PC-9 (cell line): ENCODE measurements at regions not wholly inside any gene's neighbourhood (a gene's known extent, or its start where the extent isn't known, plus 50 kb on each side); places are given as distances from the start of the nearest gene placed in this dataset.
A peak's percentile ranks its signal among the peaks of the same experiment; 100 is the strongest.

ENCODE experiments used
- BruUV-seq: library from RNA; stranded (reverse); fragments of 400-500 nt; replicated peaks from 2 replicates; lab custom pipeline; 2021; lab: Mats Ljungman, UMichigan
- CTCF ChIA-PET: fragments of 300-600 bp; sonication (Branson Sonifier 250); formaldehyde crosslinking; loops from one replicate; lab custom pipeline; 2022; ENCODE audit warnings: antibody characterized with exemption; lab: Charles Lee
- POLR2A ChIA-PET: fragments of 300-600 bp; sonication (Branson Sonifier 250); formaldehyde crosslinking; loops from one replicate; lab custom pipeline; 2022; ENCODE audit warnings: antibody characterized with exemption; ENCODE audit not compliant: unreplicated experiment; lab: Charles Lee
- DNase-seq, 2 experiments: peaks; one replicate each; pipeline versions ENCODE4 v3.0.0 to v3.0.0-alpha.2; 2015 to 2022; ENCODE audit warnings: mixed read lengths in 1 of 2
- H2AFZ ChIP-seq: fragments of 200-600 bp; sonication (generic); 2 replicates; pipeline ENCODE4 v1.8.1; 2017; ENCODE audit warnings: antibody characterized with exemption
- H3F3A ChIP-seq: fragments of 200-600 bp; sonication (generic); 2 replicates; pipeline ENCODE4 v1.8.1; 2017; ENCODE audit warnings: antibody characterized with exemption, mild to moderate bottlenecking, low read depth; ENCODE audit not compliant: insufficient read depth
- H3K27ac ChIP-seq: fragments of 200-600 bp; sonication (generic); 2 replicates; pipeline ENCODE4 v1.6.1; 2016; ENCODE audit warnings: mixed run types
- H3K27me3 ChIP-seq: fragments of 200-600 bp; sonication (generic); 2 replicates; pipeline ENCODE4 v1.6.1; 2016; ENCODE audit warnings: low read depth, mixed run types; ENCODE audit not compliant: insufficient read depth
- H3K36me3 ChIP-seq: fragments of 200-600 bp; sonication (generic); 2 replicates; pipeline ENCODE4 v1.6.1; 2016; ENCODE audit warnings: low read depth, mixed run types
- H3K4me1 ChIP-seq: fragments of 200-600 bp; sonication (generic); replicated peaks from 2 replicates; pipeline ENCODE4 v1.6.1; 2016; ENCODE audit warnings: mixed run types; ENCODE audit not compliant: insufficient read depth
- H3K4me2 ChIP-seq: fragments of 200-600 bp; sonication (generic); 2 replicates; pipeline ENCODE4 v1.6.1; 2017; ENCODE audit warnings: mixed run types
- H3K4me3 ChIP-seq: fragments of 200-600 bp; sonication (generic); 2 replicates; pipeline ENCODE4 v1.6.1; 2016; ENCODE audit warnings: mixed run types
- H3K79me2 ChIP-seq: fragments of 200-600 bp; sonication (generic); 2 replicates; pipeline ENCODE4 v1.6.1; 2017; ENCODE audit warnings: low read depth, mixed run types
- H3K9me2 ChIP-seq: fragments of 200-600 bp; sonication (generic); 2 replicates; pipeline ENCODE4 v1.8.1; 2017; ENCODE audit warnings: mild to moderate bottlenecking; ENCODE audit not compliant: insufficient read depth
- H3K9me3 ChIP-seq: fragments of 200-600 bp; sonication (generic); 2 replicates; pipeline ENCODE4 v1.8.1; 2016; ENCODE audit warnings: low read depth; ENCODE audit not compliant: insufficient read depth
- H4K20me1 ChIP-seq: fragments of 200-600 bp; sonication (generic); 2 replicates; pipeline ENCODE4 v1.8.1; 2017; ENCODE audit not compliant: insufficient read depth
- EZH2 ChIP-seq: fragments of 200-600 bp; sonication (generic); IDR thresholded peaks from 2 replicates; pipeline ENCODE4 v1.8.0; 2017; ENCODE audit warnings: antibody characterized with exemption, low read depth
- intact Hi-C: fragments of 100-400 bp; cut with micrococcal nuclease; formaldehyde crosslinking; loops from one replicate; pipeline ENCODE4 v1.10.0; 2022; ENCODE audit not compliant: unreplicated experiment
- TF ChIP-seq, protein P1 (sequence below): fragments of 200-600 bp; sonication (generic); conservative IDR thresholded peaks from 2 replicates; pipeline ENCODE4 v1.6.1; 2017; ENCODE audit warnings: mixed run types, antibody characterized with exemption, mild to moderate bottlenecking, moderate library complexity

DNA sequence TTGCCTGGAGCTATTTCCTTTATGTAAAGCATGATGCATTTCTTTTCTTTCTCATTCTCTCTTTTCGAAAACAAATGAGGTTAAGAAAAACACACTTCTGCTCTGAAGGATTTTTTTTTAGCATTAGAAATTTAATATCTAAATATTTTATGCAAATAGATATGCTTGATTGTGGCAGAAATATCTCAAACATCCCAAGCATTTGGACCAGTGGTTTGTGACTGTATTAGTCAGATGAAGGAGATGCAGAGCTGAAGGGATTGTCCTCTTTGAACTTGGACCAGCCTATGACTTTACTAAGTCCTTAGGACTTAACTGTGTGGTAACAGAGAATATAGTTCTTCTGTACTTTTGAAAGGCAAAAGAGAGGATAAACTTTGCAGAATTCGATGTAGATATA, 335.9 kb upstream of the NT5C1B start:
- H3K4me2 ChIP-seq, result no peak overlapping the region

DNA sequence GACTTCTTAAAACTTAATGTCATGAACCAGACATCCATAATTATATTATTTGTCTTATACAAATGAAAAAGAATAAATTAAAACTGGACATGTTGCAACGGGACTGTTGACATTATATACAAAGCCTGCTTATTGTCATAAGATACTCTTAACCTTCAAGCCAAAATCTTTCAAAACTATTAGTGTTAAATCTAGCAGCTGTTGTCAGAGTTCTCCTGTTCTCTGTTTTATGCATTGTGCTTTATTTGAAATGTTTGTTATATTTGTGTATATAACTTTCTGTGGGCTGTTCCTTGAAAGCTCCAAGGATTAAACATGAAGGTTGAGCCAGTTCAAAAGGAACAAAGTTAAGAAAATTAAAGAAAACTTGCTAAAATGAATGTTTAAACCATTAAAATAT, 335.5 kb upstream of the NT5C1B start:
- no peak overlapping the region for H2AFZ ChIP-seq
- no peaks in the 10 kb centered on the region for H3K9me2 ChIP-seq
- H3K4me3 ChIP-seq, result no peak overlapping the region
- ChIA-PET POLR2A (no interaction called here), CTCF (no interaction called here)
- 0 out of 2 replicates have a peak, but pooled peaks cover 6% of the 10 kb centered on the region for H3F3A ChIP-seq
- H3K27ac ChIP-seq, result no peak overlapping the region
- no peaks in the 10 kb centered on the region for H3K36me3 ChIP-seq
- no peaks in the 10 kb centered on the region for H4K20me1 ChIP-seq
- H3K9me3 ChIP-seq, result peaks cover 3% of the 10 kb centered on the region; the same call in 1 of the 2 replicates
- BruUV-seq, result no TSS peak
- peaks cover 10% of the 10 kb centered on the region for H3K4me1 ChIP-seq
- no peak overlapping the region for H3K4me2 ChIP-seq
- intact Hi-C loops, result no loop called here
- no peaks in the 10 kb centered on the region for H3K79me2 ChIP-seq
- DNase-seq, result no peak
- TF ChIP-seq, protein P1, sequence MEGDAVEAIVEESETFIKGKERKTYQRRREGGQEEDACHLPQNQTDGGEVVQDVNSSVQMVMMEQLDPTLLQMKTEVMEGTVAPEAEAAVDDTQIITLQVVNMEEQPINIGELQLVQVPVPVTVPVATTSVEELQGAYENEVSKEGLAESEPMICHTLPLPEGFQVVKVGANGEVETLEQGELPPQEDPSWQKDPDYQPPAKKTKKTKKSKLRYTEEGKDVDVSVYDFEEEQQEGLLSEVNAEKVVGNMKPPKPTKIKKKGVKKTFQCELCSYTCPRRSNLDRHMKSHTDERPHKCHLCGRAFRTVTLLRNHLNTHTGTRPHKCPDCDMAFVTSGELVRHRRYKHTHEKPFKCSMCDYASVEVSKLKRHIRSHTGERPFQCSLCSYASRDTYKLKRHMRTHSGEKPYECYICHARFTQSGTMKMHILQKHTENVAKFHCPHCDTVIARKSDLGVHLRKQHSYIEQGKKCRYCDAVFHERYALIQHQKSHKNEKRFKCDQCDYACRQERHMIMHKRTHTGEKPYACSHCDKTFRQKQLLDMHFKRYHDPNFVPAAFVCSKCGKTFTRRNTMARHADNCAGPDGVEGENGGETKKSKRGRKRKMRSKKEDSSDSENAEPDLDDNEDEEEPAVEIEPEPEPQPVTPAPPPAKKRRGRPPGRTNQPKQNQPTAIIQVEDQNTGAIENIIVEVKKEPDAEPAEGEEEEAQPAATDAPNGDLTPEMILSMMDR, result no peak
- no peak for TF ChIP-seq EZH2
- no peaks in the 10 kb centered on the region for H3K27me3 ChIP-seq

More for the DNA sequence above, 335.9 kb upstream of the NT5C1B start:
- H3K9me3 ChIP-seq, result peaks cover 3% of the 10 kb centered on the region; the same call in 1 of the 2 replicates
- H4K20me1 ChIP-seq, result no peaks in the 10 kb centered on the region
- ChIA-PET CTCF (no interaction called here), POLR2A (no interaction called here)
- TF ChIP-seq EZH2, result no peak
- 0 out of 2 replicates have a peak, but pooled peaks cover 6% of the 10 kb centered on the region for H3F3A ChIP-seq
- no peak overlapping the region for H2AFZ ChIP-seq
- H3K4me1 ChIP-seq, result peaks cover 10% of the 10 kb centered on the region
- H3K79me2 ChIP-seq, result no peaks in the 10 kb centered on the region
- BruUV-seq, result no TSS peak
- no peak overlapping the region for H3K4me3 ChIP-seq
- no peaks in the 10 kb centered on the region for H3K9me2 ChIP-seq
- no peaks in the 10 kb centered on the region for H3K36me3 ChIP-seq
- intact Hi-C loops, result no loop called here
- peak in 1 of 2 experiments; percentile 66 for DNase-seq
- H3K27ac ChIP-seq, result no peak overlapping the region
- no peaks in the 10 kb centered on the region for H3K27me3 ChIP-seq

DNA sequence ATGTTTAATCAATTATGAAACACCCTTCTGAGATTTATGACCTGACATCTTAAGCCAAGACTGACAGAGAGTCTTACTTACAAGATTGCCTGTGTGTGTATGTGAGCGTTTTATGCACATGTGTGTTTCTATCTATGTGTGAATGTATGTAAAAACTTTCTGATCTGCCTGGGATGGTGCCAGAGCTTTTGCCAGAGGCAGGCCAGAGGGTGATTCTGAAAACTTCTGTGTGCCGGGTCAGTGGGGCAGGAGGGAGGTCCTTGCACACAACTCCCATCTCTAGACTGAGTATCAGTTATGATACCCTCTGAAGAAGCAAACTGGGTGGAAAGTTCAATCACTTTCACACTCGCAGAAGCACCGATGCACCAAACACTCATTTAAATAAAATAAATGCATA, 335.0 kb upstream of the NT5C1B start:
- H3K4me2 ChIP-seq, result no peak overlapping the region
- H3K9me2 ChIP-seq, result no peaks in the 10 kb centered on the region
- H3K36me3 ChIP-seq, result no peaks in the 10 kb centered on the region
- H3K79me2 ChIP-seq, result no peaks in the 10 kb centered on the region
- H4K20me1 ChIP-seq, result no peaks in the 10 kb centered on the region
- BruUV-seq, result no TSS peak
- CTCF ChIA-PET, result no interaction called here
- H3K4me3 ChIP-seq, result no peak overlapping the region
- no peak overlapping the region for H2AFZ ChIP-seq
- no peaks in the 10 kb centered on the region for H3K27me3 ChIP-seq
- H3F3A ChIP-seq, result 0 out of 2 replicates have a peak, but pooled peaks cover 6% of the 10 kb centered on the region
- POLR2A ChIA-PET, result no interaction called here
- peaks cover 10% of the 10 kb centered on the region for H3K4me1 ChIP-seq
- peaks cover 3% of the 10 kb centered on the region; the same call in 1 of the 2 replicates for H3K9me3 ChIP-seq
- TF ChIP-seq, protein P1, result no peak
- TF ChIP-seq EZH2, result no peak
- intact Hi-C loops, result no loop called here
- no peak for DNase-seq
- no peak overlapping the region for H3K27ac ChIP-seq

- ChIA-PET CTCF (no interaction called here), POLR2A (no interaction called here)
- H2AFZ ChIP-seq, result no peak overlapping the region
- H3K9me3 ChIP-seq, result peaks cover 3% of the 10 kb centered on the region; the same call in 1 of the 2 replicates
- H3K4me3 ChIP-seq, result no peak overlapping the region
- BruUV-seq, result no TSS peak
- 0 out of 2 replicates have a peak, but pooled peaks cover 6% of the 10 kb centered on the region for H3F3A ChIP-seq
- no peak for TF ChIP-seq EZH2
- TF ChIP-seq, protein P1, result no peak
- H3K36me3 ChIP-seq, result no peaks in the 10 kb centered on the region
- no peak overlapping the region for H3K4me2 ChIP-seq
- H4K20me1 ChIP-seq, result no peaks in the 10 kb centered on the region
- intact Hi-C loops, result no loop called here
- no peaks in the 10 kb centered on the region for H3K9me2 ChIP-seq
- no peaks in the 10 kb centered on the region for H3K79me2 ChIP-seq
- H3K4me1 ChIP-seq, result peaks cover 10% of the 10 kb centered on the region
- no peak for DNase-seq
- no peaks in the 10 kb centered on the region for H3K27me3 ChIP-seq
- H3K27ac ChIP-seq, result no peak overlapping the region
Observed at GRCh38 chr2:18922276-18922675, 332.9 kb upstream of the NT5C1B start.
